KMS-11 (cell line): ENCODE measurements at regions not wholly inside any gene's neighbourhood (a gene's known extent, or its start where the extent isn't known, plus 50 kb on each side); places are given as distances from the start of the nearest gene placed in this dataset.

Source experiments
- H2AFZ ChIP-seq: fragments of 200-600 bp; sonication (generic); 2 replicates; pipeline ENCODE4 v1.6.1; 2016; ENCODE audit warnings: antibody characterized with exemption, mixed run types, low read depth
- H3K27ac ChIP-seq: fragments of 200-600 bp; sonication (generic); 2 replicates; pipeline ENCODE4 v1.6.1; 2016; ENCODE audit warnings: mild to moderate bottlenecking, mixed run types
- H3K27me3 ChIP-seq: fragments of 200-600 bp; sonication (generic); 2 replicates; pipeline ENCODE4 v1.6.1; 2017; ENCODE audit warnings: mild to moderate bottlenecking, low read depth, mixed run types, moderate library complexity; ENCODE audit not compliant: insufficient read depth
- H3K36me3 ChIP-seq: fragments of 200-600 bp; sonication (generic); 2 replicates; pipeline ENCODE4 v1.6.1; 2017; ENCODE audit warnings: mild to moderate bottlenecking, mixed run types; ENCODE audit not compliant: insufficient read depth
- H3K4me1 ChIP-seq: fragments of 200-600 bp; sonication (generic); 2 replicates; pipeline ENCODE4 v1.6.1; 2016; ENCODE audit warnings: mild to moderate bottlenecking, low read depth, mixed run types; ENCODE audit not compliant: poor library complexity, severe bottlenecking
- H3K4me2 ChIP-seq: fragments of 200-600 bp; sonication (generic); 2 replicates; pipeline ENCODE4 v1.7.0; 2016; ENCODE audit warnings: mild to moderate bottlenecking, mixed run types
- H3K4me3 ChIP-seq: fragments of 200-600 bp; sonication (generic); IDR thresholded peaks from 2 replicates; pipeline ENCODE4 v1.6.1; 2017; ENCODE audit warnings: low read depth, low read length, mixed read lengths; ENCODE audit not compliant: insufficient read depth
- H3K79me2 ChIP-seq: fragments of 200-600 bp; sonication (generic); 2 replicates; pipeline ENCODE4 v1.6.1; 2016; ENCODE audit warnings: low read depth, mixed run types; ENCODE audit not compliant: insufficient read depth
- H3K9ac ChIP-seq: fragments of 200-600 bp; sonication (generic); 2 replicates; pipeline ENCODE4 v1.6.1; 2016; ENCODE audit warnings: mild to moderate bottlenecking, mixed run types
- H4K20me1 ChIP-seq: fragments of 200-600 bp; sonication (generic); 2 replicates; pipeline ENCODE4 v1.6.1; 2016; ENCODE audit warnings: mild to moderate bottlenecking, mixed run types; ENCODE audit not compliant: insufficient read depth
- TF ChIP-seq, protein P1 (sequence below): fragments of 200-600 bp; sonication (generic); conservative IDR thresholded peaks from 2 replicates; pipeline ENCODE4 v1.6.1; 2017; ENCODE audit warnings: low read depth, mild to moderate bottlenecking, antibody characterized with exemption, low read length, moderate library complexity, mixed read lengths

DNA sequence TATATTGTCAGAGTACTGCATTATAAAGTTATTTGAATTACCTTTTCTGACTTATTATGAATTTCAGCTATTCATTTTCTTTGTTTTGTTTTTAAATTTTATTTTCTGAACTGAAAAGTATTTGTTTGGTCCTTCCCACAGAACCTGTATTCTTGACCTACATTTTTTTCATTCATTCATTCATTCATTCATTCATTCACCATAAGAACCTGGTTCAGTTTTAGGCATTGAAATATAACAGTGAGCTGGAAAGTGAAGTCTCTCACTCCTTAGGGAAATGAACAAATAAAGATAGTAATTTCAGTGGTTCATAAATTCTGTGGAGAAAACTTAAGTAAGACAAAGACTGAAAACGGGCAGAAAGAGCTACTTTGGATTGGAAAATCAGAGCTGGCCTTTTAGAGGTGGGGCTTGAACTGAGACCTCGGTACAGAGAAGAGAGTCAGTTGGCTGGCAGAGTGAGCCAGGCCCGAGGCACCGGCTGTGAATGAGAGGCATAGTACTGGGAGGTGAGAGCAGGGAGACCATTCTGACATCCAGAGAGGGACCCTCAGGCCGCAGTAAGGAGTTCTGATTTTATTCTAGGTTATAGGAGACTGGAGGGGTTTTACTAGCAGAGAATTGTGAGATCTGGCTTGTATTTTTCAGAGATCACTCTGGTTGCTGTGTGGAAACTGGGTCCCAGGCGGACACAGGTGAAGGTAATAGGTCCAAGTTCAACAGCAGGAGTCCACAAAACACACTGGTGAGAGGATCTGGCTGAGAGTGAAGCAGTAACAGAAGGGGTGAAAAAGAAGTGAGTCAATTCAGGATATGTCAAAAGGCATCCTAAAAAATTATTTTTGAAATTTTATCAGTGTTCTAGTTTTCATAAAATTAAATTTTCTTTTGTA lies 75.8 kb upstream of the FN1 start:
- TF ChIP-seq, protein P1, sequence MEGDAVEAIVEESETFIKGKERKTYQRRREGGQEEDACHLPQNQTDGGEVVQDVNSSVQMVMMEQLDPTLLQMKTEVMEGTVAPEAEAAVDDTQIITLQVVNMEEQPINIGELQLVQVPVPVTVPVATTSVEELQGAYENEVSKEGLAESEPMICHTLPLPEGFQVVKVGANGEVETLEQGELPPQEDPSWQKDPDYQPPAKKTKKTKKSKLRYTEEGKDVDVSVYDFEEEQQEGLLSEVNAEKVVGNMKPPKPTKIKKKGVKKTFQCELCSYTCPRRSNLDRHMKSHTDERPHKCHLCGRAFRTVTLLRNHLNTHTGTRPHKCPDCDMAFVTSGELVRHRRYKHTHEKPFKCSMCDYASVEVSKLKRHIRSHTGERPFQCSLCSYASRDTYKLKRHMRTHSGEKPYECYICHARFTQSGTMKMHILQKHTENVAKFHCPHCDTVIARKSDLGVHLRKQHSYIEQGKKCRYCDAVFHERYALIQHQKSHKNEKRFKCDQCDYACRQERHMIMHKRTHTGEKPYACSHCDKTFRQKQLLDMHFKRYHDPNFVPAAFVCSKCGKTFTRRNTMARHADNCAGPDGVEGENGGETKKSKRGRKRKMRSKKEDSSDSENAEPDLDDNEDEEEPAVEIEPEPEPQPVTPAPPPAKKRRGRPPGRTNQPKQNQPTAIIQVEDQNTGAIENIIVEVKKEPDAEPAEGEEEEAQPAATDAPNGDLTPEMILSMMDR: no peak
- no peak overlapping the region for H3K4me2 ChIP-seq

GRCh38 chr2:215507836-215508235 lies 72.0 kb upstream of the FN1 start:
- TF ChIP-seq, protein P1: no peak
- no peaks in the 10 kb centered on the region for H4K20me1 ChIP-seq
- H3K9ac ChIP-seq: no peak overlapping the region
- no peak overlapping the region for H3K27ac ChIP-seq
- no peaks in the 10 kb centered on the region for H3K79me2 ChIP-seq
- H3K4me2 ChIP-seq: no peak overlapping the region
- no peaks in the 10 kb centered on the region for H3K36me3 ChIP-seq
- no peaks in the 10 kb centered on the region for H3K27me3 ChIP-seq
- H3K4me3 ChIP-seq: no peak overlapping the region
- no peaks in the 10 kb centered on the region for H3K4me1 ChIP-seq
- no peak overlapping the region for H2AFZ ChIP-seq

More for the DNA sequence above, 75.8 kb upstream of the FN1 start:
- Histone ChIP-seq H3K4me3 (no peak overlapping the region), H3K9ac (no peak overlapping the region), H3K79me2 (no peaks in the 10 kb centered on the region), H3K27me3 (no peaks in the 10 kb centered on the region), H3K27ac (no peak overlapping the region), H4K20me1 (no peaks in the 10 kb centered on the region), H3K4me1 (no peaks in the 10 kb centered on the region), H3K36me3 (no peaks in the 10 kb centered on the region), H2AFZ (no peak overlapping the region)

- Histone ChIP-seq H4K20me1 (no peaks in the 10 kb centered on the region), H3K79me2 (no peaks in the 10 kb centered on the region), H3K27me3 (no peaks in the 10 kb centered on the region), H3K27ac (no peak overlapping the region), H3K9ac (no peak overlapping the region), H3K4me1 (no peaks in the 10 kb centered on the region), H3K4me2 (no peak overlapping the region), H3K36me3 (no peaks in the 10 kb centered on the region), H3K4me3 (no peak overlapping the region), H2AFZ (no peak overlapping the region)
- TF ChIP-seq, protein P1: no peak
Observed at GRCh38 chr2:215507136-215507535, 71.3 kb upstream of the FN1 start.

- no peaks in the 10 kb centered on the region for H4K20me1 ChIP-seq
- no peaks in the 10 kb centered on the region for H3K79me2 ChIP-seq
- H3K4me3 ChIP-seq: no peak overlapping the region
- H3K4me1 ChIP-seq: no peaks in the 10 kb centered on the region
- H3K27me3 ChIP-seq: no peaks in the 10 kb centered on the region
- no peaks in the 10 kb centered on the region for H3K36me3 ChIP-seq
- TF ChIP-seq, protein P1: no peak
- H3K9ac ChIP-seq: no peak overlapping the region
- H3K4me2 ChIP-seq: no peak overlapping the region
- no peak overlapping the region for H3K27ac ChIP-seq
- H2AFZ ChIP-seq: no peak overlapping the region
Observed at GRCh38 chr2:215506604-215506990, 70.7 kb upstream of the FN1 start.
